GM23338 (cell line): ENCODE measurements at regions not wholly inside any gene's neighbourhood (a gene's known extent, or its start where the extent isn't known, plus 50 kb on each side); places are given as distances from the start of the nearest gene placed in this dataset.

ENCODE experiments used
- CTCF ChIP-seq, 2 experiments: fragments of 200-600 bp in 1 of 2; sonication (generic) in 1 of 2; conservative IDR thresholded peaks; 2 replicates each; pipeline versions ENCODE4 v1.5.1 to v1.6.1; 2016 to 2017; ENCODE audit warnings: antibody characterized with exemption in 2 of 2, low read depth in 2 of 2, mild to moderate bottlenecking in 2 of 2, moderate library complexity in 1 of 2
- EZH2 ChIP-seq: fragments of 200-600 bp; sonication (generic); IDR thresholded peaks from one replicate; pipeline ENCODE4 v1.8.0; 2017; ENCODE audit warnings: antibody characterized with exemption, mild to moderate bottlenecking, low read depth; ENCODE audit not compliant: unreplicated experiment
- EZH2phosphoT487 ChIP-seq: fragments of 200-600 bp; sonication (generic); IDR thresholded peaks from one replicate; pipeline ENCODE4 v1.8.1; 2018; ENCODE audit warnings: antibody characterized with exemption; ENCODE audit not compliant: unreplicated experiment
- JUNB ChIP-seq: IDR thresholded peaks from one replicate; pipeline ENCODE4 v1.6.1; 2016; ENCODE audit warnings: antibody characterized with exemption; ENCODE audit not compliant: unreplicated experiment
- NANOG ChIP-seq: IDR thresholded peaks from 2 replicates; pipeline ENCODE4 v1.6.1; 2016; ENCODE audit warnings: antibody characterized with exemption, borderline replicate concordance
- POLR2AphosphoS5 ChIP-seq: IDR thresholded peaks from 2 replicates; pipeline ENCODE4 v1.6.1; 2016; ENCODE audit warnings: antibody characterized with exemption, low read depth
- TF ChIP-seq, protein P1 (sequence below): IDR thresholded peaks from one replicate; pipeline ENCODE4 v1.6.1; 2018; ENCODE audit warnings: antibody characterized with exemption; ENCODE audit not compliant: unreplicated experiment
- TF ChIP-seq, protein P2 (sequence below): IDR thresholded peaks from 2 replicates; pipeline ENCODE4 v1.6.1; 2016; ENCODE audit warnings: antibody characterized with exemption

GRCh38 chr22:27323661-27324060 is 477.9 kb downstream of the MN1 start:
- TF ChIP-seq, protein P1, sequence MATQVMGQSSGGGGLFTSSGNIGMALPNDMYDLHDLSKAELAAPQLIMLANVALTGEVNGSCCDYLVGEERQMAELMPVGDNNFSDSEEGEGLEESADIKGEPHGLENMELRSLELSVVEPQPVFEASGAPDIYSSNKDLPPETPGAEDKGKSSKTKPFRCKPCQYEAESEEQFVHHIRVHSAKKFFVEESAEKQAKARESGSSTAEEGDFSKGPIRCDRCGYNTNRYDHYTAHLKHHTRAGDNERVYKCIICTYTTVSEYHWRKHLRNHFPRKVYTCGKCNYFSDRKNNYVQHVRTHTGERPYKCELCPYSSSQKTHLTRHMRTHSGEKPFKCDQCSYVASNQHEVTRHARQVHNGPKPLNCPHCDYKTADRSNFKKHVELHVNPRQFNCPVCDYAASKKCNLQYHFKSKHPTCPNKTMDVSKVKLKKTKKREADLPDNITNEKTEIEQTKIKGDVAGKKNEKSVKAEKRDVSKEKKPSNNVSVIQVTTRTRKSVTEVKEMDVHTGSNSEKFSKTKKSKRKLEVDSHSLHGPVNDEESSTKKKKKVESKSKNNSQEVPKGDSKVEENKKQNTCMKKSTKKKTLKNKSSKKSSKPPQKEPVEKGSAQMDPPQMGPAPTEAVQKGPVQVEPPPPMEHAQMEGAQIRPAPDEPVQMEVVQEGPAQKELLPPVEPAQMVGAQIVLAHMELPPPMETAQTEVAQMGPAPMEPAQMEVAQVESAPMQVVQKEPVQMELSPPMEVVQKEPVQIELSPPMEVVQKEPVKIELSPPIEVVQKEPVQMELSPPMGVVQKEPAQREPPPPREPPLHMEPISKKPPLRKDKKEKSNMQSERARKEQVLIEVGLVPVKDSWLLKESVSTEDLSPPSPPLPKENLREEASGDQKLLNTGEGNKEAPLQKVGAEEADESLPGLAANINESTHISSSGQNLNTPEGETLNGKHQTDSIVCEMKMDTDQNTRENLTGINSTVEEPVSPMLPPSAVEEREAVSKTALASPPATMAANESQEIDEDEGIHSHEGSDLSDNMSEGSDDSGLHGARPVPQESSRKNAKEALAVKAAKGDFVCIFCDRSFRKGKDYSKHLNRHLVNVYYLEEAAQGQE, result no peak
- TF ChIP-seq POLR2AphosphoS5, result no peak
- TF ChIP-seq, protein P2, sequence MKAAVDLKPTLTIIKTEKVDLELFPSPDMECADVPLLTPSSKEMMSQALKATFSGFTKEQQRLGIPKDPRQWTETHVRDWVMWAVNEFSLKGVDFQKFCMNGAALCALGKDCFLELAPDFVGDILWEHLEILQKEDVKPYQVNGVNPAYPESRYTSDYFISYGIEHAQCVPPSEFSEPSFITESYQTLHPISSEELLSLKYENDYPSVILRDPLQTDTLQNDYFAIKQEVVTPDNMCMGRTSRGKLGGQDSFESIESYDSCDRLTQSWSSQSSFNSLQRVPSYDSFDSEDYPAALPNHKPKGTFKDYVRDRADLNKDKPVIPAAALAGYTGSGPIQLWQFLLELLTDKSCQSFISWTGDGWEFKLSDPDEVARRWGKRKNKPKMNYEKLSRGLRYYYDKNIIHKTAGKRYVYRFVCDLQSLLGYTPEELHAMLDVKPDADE, result no peak
- TF ChIP-seq CTCF (conservative IDR thresholded peaks at IDR 0.05; ENCODE audit: low read depth in 2 of 2), result no peak
- no peak for TF ChIP-seq EZH2phosphoT487
- no peak for TF ChIP-seq JUNB
- TF ChIP-seq EZH2, result no peak
- no peak for TF ChIP-seq NANOG
